ENCODE measurements at regions not wholly inside any gene's neighbourhood (a gene's known extent, or its start where the extent isn't known, plus 50 kb on each side); places are given as distances from the start of the nearest gene placed in this dataset.

DNA sequence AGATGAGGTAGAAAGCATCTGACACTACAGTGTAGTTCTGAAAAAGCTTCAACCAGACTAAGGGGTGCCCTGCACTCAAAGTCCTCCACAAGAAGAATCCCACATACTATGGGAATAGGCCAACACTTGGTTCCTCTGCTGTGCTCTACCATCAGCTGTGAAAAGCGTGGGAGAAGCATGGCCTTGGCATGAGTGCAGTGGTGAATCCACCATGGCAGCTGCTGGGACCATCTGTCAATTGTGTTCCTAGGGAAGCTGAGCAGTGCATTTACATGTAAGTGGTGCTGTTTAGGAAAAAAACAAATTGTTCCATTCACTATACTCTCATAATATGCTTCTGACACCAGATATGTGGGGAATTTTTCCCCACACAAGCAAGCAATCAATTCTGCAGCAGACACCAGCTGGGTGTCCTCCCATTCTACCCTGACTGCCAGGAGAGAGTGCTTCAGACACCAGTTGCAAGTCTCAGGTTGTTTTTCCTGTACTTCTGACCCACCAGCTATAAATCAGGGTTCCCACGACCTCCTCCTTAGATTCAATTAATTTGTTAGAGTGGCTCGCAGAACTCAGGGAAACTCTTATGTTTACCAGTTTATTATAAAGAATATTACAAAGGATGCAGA, 230.8 kb upstream of the CHRM3 start:
- Mint-ChIP-seq H3K4me3 (ENCODE audit: unreplicated experiment) (no peak overlapping the region), H3K27me3 (ENCODE audit: low read depth) (no peaks in the 10 kb centered on the region), H3K9me3 (ENCODE audit: low read depth) (peaks cover 2% of the 10 kb centered on the region), H3K4me1 (ENCODE audit: low read depth) (no peaks in the 10 kb centered on the region), H3K27ac (ENCODE audit: unreplicated experiment) (no peak overlapping the region), H3K36me3 (ENCODE audit: low read depth) (no peaks in the 10 kb centered on the region)
- TF ChIP-seq, protein P1, sequence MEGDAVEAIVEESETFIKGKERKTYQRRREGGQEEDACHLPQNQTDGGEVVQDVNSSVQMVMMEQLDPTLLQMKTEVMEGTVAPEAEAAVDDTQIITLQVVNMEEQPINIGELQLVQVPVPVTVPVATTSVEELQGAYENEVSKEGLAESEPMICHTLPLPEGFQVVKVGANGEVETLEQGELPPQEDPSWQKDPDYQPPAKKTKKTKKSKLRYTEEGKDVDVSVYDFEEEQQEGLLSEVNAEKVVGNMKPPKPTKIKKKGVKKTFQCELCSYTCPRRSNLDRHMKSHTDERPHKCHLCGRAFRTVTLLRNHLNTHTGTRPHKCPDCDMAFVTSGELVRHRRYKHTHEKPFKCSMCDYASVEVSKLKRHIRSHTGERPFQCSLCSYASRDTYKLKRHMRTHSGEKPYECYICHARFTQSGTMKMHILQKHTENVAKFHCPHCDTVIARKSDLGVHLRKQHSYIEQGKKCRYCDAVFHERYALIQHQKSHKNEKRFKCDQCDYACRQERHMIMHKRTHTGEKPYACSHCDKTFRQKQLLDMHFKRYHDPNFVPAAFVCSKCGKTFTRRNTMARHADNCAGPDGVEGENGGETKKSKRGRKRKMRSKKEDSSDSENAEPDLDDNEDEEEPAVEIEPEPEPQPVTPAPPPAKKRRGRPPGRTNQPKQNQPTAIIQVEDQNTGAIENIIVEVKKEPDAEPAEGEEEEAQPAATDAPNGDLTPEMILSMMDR (IDR thresholded peaks at IDR 0.05) = no peak
- no peak for DNase-seq (ENCODE audit: low spot score)

DNA sequence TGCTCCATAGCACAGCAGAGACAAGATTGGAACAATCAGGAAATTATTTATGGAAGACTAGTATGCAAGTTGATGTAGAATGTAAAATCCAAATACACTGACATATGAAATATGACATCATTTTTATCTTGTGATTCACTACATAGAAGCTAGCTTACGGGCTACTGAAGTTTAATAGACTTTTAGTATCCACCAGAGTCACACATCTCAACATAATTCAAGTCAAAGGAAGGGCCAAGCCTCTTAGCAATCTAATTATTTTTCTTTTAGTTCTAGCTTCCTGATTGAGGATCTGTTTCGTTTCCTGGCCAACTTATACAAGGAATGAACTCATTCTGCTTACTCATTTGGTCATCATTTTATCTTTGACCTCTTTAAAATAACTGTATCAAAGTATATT, 234.4 kb upstream of the CHRM3 start:
- no peaks in the 10 kb centered on the region for H3K27me3 Mint-ChIP-seq (ENCODE audit: low read depth)
- no peaks in the 10 kb centered on the region for H3K4me1 Mint-ChIP-seq (ENCODE audit: low read depth)
- H3K27ac Mint-ChIP-seq (ENCODE audit: unreplicated experiment) = no peak overlapping the region
- H3K9me3 Mint-ChIP-seq (ENCODE audit: low read depth) = peaks cover 2% of the 10 kb centered on the region
- no peak overlapping the region for H3K4me3 Mint-ChIP-seq (ENCODE audit: unreplicated experiment)
- no peaks in the 10 kb centered on the region for H3K36me3 Mint-ChIP-seq (ENCODE audit: low read depth)
- TF ChIP-seq, protein P1 (IDR thresholded peaks at IDR 0.05) = no peak
- DNase-seq (ENCODE audit: low spot score) = no peak

DNA sequence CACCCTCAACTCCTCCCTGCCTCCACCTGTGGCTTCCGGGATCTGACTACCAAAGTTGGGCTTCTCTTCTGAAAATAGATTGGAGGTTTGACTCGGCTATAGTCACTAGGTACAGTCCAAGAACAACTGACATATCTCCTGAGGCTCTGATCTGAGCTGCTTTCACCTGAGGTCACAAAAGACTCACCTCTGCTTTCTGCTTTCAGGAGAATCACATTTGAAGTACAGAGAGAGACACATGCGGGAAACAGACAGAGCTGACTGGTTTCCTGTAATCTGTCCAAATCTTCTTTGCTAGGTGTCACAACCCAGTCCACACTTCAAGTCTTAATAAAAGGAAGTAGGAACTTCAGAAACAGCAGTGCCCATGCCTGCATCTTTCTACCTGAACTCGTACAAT, 245.4 kb upstream of the CHRM3 start:
- no peaks in the 10 kb centered on the region for H3K4me1 Mint-ChIP-seq (ENCODE audit: low read depth)

DNA sequence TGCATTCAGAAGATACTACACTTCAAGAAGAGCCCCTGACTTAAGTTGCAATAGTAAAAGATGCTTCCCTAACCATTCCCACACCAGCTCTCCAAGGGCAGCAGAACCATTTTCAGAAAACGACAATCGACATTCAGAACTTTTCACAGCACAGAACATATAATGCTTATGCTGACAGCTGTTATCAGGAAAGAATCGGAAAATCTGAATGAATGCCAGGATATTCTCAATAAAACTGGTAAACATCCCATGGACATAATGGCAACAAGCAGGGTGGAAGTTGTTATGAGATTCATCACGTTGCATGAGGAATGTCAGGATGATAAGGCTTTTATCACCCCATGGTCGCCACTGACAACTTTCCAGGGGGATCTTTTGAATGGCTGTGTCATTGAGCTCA, 246.6 kb upstream of the CHRM3 start:
- no peak overlapping the region for H3K4me3 Mint-ChIP-seq (ENCODE audit: unreplicated experiment)
- H3K36me3 Mint-ChIP-seq (ENCODE audit: low read depth) = no peaks in the 10 kb centered on the region
- H3K27ac Mint-ChIP-seq (ENCODE audit: unreplicated experiment) = no peak overlapping the region
- peaks cover 7% of the 10 kb centered on the region for H3K9me3 Mint-ChIP-seq (ENCODE audit: low read depth)
- H3K4me1 Mint-ChIP-seq (ENCODE audit: low read depth) = no peaks in the 10 kb centered on the region
- H3K27me3 Mint-ChIP-seq (ENCODE audit: low read depth) = no peaks in the 10 kb centered on the region
- DNase-seq (ENCODE audit: low spot score) = no peak
- TF ChIP-seq, protein P1 (IDR thresholded peaks at IDR 0.05) = no peak

More for the DNA sequence above, 245.4 kb upstream of the CHRM3 start:
- Mint-ChIP-seq H3K9me3 (ENCODE audit: low read depth) (peaks cover 7% of the 10 kb centered on the region), H3K27me3 (ENCODE audit: low read depth) (no peaks in the 10 kb centered on the region), H3K4me3 (ENCODE audit: unreplicated experiment) (no peak overlapping the region), H3K36me3 (ENCODE audit: low read depth) (no peaks in the 10 kb centered on the region), H3K27ac (ENCODE audit: unreplicated experiment) (no peak overlapping the region)
- DNase-seq (ENCODE audit: low spot score) = no peak
- TF ChIP-seq, protein P1 (IDR thresholded peaks at IDR 0.05) = no peak

DNA sequence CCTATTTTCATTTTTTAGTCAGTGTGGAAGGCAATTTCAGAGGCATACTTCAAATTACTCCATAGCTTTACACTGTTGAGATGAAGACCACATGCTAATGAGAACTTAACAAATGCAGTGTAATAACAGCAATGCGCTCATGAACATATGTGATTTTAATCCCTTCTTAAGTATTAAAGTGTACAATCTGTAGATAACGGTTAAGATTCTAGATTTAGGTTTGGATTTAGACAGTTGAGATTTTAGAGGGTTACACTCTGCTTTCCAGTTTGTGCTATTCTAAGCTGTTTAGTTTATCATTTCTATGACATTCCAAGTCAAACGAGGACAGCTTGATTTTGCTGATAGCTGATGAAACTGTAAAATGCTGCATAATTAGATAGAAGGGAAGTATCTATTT, 257.8 kb upstream of the CHRM3 start:
- H3K4me3 Mint-ChIP-seq (ENCODE audit: unreplicated experiment) = no peak overlapping the region
- no peaks in the 10 kb centered on the region for H3K4me1 Mint-ChIP-seq (ENCODE audit: low read depth)
- no peaks in the 10 kb centered on the region for H3K9me3 Mint-ChIP-seq (ENCODE audit: low read depth)
- H3K27me3 Mint-ChIP-seq (ENCODE audit: low read depth) = peaks cover 9% of the 10 kb centered on the region
- no peaks in the 10 kb centered on the region for H3K36me3 Mint-ChIP-seq (ENCODE audit: low read depth)
- no peak overlapping the region for H3K27ac Mint-ChIP-seq (ENCODE audit: unreplicated experiment)
- DNase-seq (ENCODE audit: low spot score) = no peak
- TF ChIP-seq, protein P1 (IDR thresholded peaks at IDR 0.05) = no peak

Data from chondrocyte (in vitro differentiated cells).